Suprapubic skin (tissue), 4 donors: ENCODE measurements at regions not wholly inside any gene's neighbourhood (a gene's known extent, or its start where the extent isn't known, plus 50 kb on each side); places are given as distances from the start of the nearest gene placed in this dataset.

Experiments used
- DNase-seq, 2 donors: peaks; one replicate each; pipeline ENCODE4 v3.0.0-alpha.2; 2019; ENCODE audit warnings: low spot score in 2 of 2
- H3K27ac ChIP-seq: fragments of 200-600 bp; sonication (generic); one replicate; pipeline ENCODE4 v1.5.1; 2019
- H3K27me3 ChIP-seq: fragments of 200-600 bp; sonication (generic); one replicate; pipeline ENCODE4 v1.5.1; 2019
- H3K36me3 ChIP-seq: fragments of 200-600 bp; sonication (generic); one replicate; pipeline ENCODE4 v1.5.1; 2019
- H3K4me1 ChIP-seq: fragments of 200-600 bp; sonication (generic); one replicate; pipeline ENCODE4 v1.5.1; 2019
- H3K4me3 ChIP-seq: fragments of 200-600 bp; sonication (generic); one replicate; pipeline ENCODE4 v1.5.1; 2019; ENCODE audit warnings: mild to moderate bottlenecking
- H3K9me3 ChIP-seq: fragments of 200-600 bp; sonication (generic); one replicate; pipeline ENCODE4 v1.5.1; 2019
- EP300 ChIP-seq: sonication (generic); formaldehyde crosslinking; IDR thresholded peaks from one replicate; pipeline ENCODE4 v1.6.1; 2017; ENCODE audit warnings: antibody characterized with exemption
- POLR2A ChIP-seq, 2 donors: fragments of 450-650 bp; IDR thresholded peaks; one replicate each; pipeline ENCODE4 v1.6.1; 2017; ENCODE audit warnings: antibody characterized with exemption in 2 of 2, mild to moderate bottlenecking in 2 of 2, moderate library complexity in 2 of 2
- POLR2AphosphoS5 ChIP-seq, 3 donors: sonication (generic); formaldehyde crosslinking; IDR thresholded peaks; one replicate each; pipeline ENCODE4 v1.6.1; 2017; ENCODE audit warnings: antibody characterized with exemption in 3 of 3
- WGBS: methylation state at CpG from one replicate; pipeline ENCODE4 v1.1.5; 2018; 5-methylcytosine and 5-hydroxymethylcytosine counted together
- TF ChIP-seq, protein P1 (sequence below), 2 donors: fragments of 200-600 bp in 1 of 2; fragments of 450-650 bp in 1 of 2; sonication (generic) in 1 of 2; IDR thresholded peaks; one replicate each; pipeline ENCODE4 v1.5.1; 2016 to 2019; ENCODE audit warnings: antibody characterized with exemption in 2 of 2, mild to moderate bottlenecking in 1 of 2, moderate library complexity in 1 of 2

DNA sequence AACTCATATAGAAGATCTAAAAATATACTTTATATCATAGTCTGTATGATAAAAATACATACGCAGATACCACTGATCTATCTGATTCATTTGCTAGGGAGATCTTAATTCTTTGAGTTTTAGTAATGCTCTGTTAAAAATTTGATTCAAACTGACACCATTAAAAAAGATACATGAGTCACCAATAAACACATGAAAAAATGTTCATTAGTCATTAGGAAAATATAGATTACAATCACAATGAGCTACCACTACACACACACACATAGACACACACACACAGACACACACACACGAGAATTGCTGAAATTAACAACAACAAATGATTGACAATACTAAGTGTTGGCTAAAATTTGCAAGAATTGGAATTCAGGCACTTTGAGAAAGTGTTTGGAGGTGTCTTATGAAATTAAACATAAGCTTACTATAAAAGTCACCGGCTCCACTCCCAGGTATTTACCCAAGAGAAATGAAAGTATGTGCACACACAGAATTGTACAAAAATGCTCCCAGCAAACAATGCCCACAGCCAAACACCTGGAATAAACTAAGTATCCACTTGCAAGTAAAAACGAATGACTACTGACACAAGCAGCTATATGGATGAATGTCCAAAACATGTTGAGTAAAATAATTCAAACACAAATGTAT, 117.7 kb upstream of the GGTLC1 start:
- DNase-seq, result no peak
- Histone ChIP-seq H3K4me1 (peaks cover 7% of the 10 kb centered on the region), H3K27ac (no peak overlapping the region), H3K4me3 (no peak overlapping the region), H3K36me3 (no peaks in the 10 kb centered on the region), H3K9me3 (no peaks in the 10 kb centered on the region), H3K27me3 (peaks cover 3% of the 10 kb centered on the region)
- TF ChIP-seq, protein P1, sequence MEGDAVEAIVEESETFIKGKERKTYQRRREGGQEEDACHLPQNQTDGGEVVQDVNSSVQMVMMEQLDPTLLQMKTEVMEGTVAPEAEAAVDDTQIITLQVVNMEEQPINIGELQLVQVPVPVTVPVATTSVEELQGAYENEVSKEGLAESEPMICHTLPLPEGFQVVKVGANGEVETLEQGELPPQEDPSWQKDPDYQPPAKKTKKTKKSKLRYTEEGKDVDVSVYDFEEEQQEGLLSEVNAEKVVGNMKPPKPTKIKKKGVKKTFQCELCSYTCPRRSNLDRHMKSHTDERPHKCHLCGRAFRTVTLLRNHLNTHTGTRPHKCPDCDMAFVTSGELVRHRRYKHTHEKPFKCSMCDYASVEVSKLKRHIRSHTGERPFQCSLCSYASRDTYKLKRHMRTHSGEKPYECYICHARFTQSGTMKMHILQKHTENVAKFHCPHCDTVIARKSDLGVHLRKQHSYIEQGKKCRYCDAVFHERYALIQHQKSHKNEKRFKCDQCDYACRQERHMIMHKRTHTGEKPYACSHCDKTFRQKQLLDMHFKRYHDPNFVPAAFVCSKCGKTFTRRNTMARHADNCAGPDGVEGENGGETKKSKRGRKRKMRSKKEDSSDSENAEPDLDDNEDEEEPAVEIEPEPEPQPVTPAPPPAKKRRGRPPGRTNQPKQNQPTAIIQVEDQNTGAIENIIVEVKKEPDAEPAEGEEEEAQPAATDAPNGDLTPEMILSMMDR (IDR thresholded peaks at IDR 0.05), result no peak
- no peak for TF ChIP-seq POLR2AphosphoS5 (IDR thresholded peaks at IDR 0.05)
- no peak for TF ChIP-seq POLR2A (IDR thresholded peaks at IDR 0.05)
- no peak for TF ChIP-seq EP300
- 58% methylated on average over 4 of the region's 4 CpGs for WGBS

- Histone ChIP-seq H3K27me3 (peaks cover 3% of the 10 kb centered on the region), H3K27ac (no peak overlapping the region), H3K4me1 (peaks cover 15% of the 10 kb centered on the region), H3K9me3 (no peaks in the 10 kb centered on the region), H3K36me3 (no peaks in the 10 kb centered on the region), H3K4me3 (no peak overlapping the region)
- no peak for DNase-seq
- TF ChIP-seq POLR2AphosphoS5 (IDR thresholded peaks at IDR 0.05), result no peak
- WGBS, result 88% methylated on average over 1 of the region's 1 CpG
Measured at GRCh38 chr20:24102749-24103333, 114.3 kb upstream of the GGTLC1 start.

DNA sequence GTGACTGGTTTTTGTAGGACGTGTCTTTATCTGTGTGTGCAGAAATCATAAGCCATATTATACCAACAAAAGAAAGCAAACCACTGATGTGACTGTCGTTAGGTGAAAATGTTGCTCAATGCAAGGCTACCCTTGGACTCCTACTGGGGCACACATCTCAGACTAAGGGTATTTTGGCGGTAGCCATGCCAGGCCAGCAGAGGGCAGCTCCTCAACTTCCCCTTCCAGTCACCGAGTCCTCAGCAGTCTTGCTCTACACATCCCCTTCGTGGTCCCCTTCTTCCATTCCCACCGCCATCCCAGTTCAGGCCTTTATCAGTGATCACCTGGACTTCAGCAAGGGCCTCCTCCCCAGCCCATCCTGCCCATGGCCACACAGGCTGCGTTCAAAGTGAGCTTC, 113.7 kb upstream of the GGTLC1 start:
- Histone ChIP-seq H3K4me1 (peaks cover 15% of the 10 kb centered on the region), H3K9me3 (no peaks in the 10 kb centered on the region), H3K27ac (no peak overlapping the region), H3K36me3 (no peaks in the 10 kb centered on the region), H3K4me3 (no peak overlapping the region), H3K27me3 (peaks cover 3% of the 10 kb centered on the region)
- DNase-seq, result no peak
- TF ChIP-seq, protein P1 (IDR thresholded peaks at IDR 0.05), result no peak
- TF ChIP-seq POLR2AphosphoS5 (IDR thresholded peaks at IDR 0.05), result no peak
- WGBS, result 65% methylated on average over 7 of the region's 7 CpGs

DNA sequence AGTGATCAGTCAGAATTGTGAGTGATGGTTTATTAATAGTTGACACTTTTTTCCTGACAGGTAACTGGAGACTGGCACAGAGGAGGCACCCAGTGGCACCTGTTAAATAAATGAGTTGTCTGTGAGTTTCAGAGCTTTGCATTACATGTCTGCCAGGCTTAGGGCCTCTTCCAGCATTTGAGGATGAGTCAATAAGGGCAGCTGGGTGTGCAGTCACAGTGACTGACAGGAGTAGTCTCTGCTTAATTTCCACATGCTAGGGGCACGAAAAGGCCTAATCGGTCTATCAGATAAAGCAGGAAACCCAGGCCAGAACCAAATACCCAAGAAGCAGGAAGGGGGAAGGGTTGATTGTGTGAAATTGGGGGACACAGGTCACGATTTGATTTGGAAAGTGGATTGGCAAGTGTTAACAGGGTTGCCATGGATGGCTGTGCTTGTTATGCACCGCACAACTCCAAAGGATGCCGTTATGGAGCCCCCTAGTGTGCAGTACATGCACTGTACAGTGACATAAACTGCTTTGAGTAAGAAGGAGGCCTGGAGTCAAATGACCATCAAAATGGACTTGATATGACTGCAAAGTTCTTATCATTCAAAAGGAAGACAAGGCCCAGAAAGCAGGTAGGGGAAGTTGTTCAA, 111.9 kb upstream of the GGTLC1 start:
- TF ChIP-seq EP300, result no peak
- TF ChIP-seq POLR2AphosphoS5 (IDR thresholded peaks at IDR 0.05), result no peak
- TF ChIP-seq POLR2A (IDR thresholded peaks at IDR 0.05), result no peak
- TF ChIP-seq, protein P1 (IDR thresholded peaks at IDR 0.05), result peak; percentile 31 to 59
- DNase-seq, result no peak
- no peaks in the 10 kb centered on the region for H3K36me3 ChIP-seq
- H3K27ac ChIP-seq, result no peak overlapping the region
- peaks cover 3% of the 10 kb centered on the region for H3K27me3 ChIP-seq
- H3K4me1 ChIP-seq, result peaks cover 17% of the 10 kb centered on the region
- WGBS, result 24% methylated on average over 5 of the region's 5 CpGs
- H3K4me3 ChIP-seq, result no peak overlapping the region
- no peaks in the 10 kb centered on the region for H3K9me3 ChIP-seq

GRCh38 chr20:24098886-24099285, 110.3 kb upstream of the GGTLC1 start:
- Histone ChIP-seq H3K27ac (no peak overlapping the region), H3K27me3 (no peaks in the 10 kb centered on the region), H3K4me3 (no peak overlapping the region), H3K9me3 (no peaks in the 10 kb centered on the region), H3K4me1 (peaks cover 17% of the 10 kb centered on the region), H3K36me3 (no peaks in the 10 kb centered on the region)
- 44% methylated on average over 3 of the region's 3 CpGs for WGBS
- TF ChIP-seq POLR2AphosphoS5 (IDR thresholded peaks at IDR 0.05) (no peak), EP300 (no peak), POLR2A (IDR thresholded peaks at IDR 0.05) (no peak)
- TF ChIP-seq, protein P1 (IDR thresholded peaks at IDR 0.05), result no peak
- no peak for DNase-seq
